D721Med (cell line): ENCODE measurements at regions not wholly inside any gene's neighbourhood (a gene's known extent, or its start where the extent isn't known, plus 50 kb on each side); places are given as distances from the start of the nearest gene placed in this dataset.

Experiments
- DNase-seq: peaks from one replicate; pipeline ENCODE4 v3.0.0; 2011; ENCODE audit warnings: low spot score; ENCODE audit not compliant: insufficient read length
- FAIRE-seq: peaks from 2 replicates; lab custom pipeline; 2011; peaks lifted over from hg19 to GRCh38; lab: Jason Lieb, UNC
- CTCF ChIP-seq: IDR thresholded peaks from 2 replicates; pipeline ENCODE4 v1.5.1; 2012; ENCODE audit warnings: mild to moderate bottlenecking, control low read depth; ENCODE audit not compliant: insufficient read depth; ENCODE audit errors: missing control alignments

- FAIRE-seq (no peak), DNase-seq (no peak)
- no peak for TF ChIP-seq CTCF
Observed at GRCh38 chr16:72425571-72426341, 253.8 kb upstream of the PMFBP1 start.

GRCh38 chr16:72424757-72425156 is 252.8 kb upstream of the PMFBP1 start:
- DNase-seq (no peak), FAIRE-seq (no peak)
- TF ChIP-seq CTCF: no peak

- FAIRE-seq: no peak
- no peak for TF ChIP-seq CTCF
- DNase-seq: no peak
Observed at GRCh38 chr16:72422308-72422897, 250.4 kb upstream of the PMFBP1 start.

GRCh38 chr16:72419638-72420037 is 247.7 kb upstream of the PMFBP1 start:
- DNase-seq (no peak), FAIRE-seq (no peak)
- no peak for TF ChIP-seq CTCF

- TF ChIP-seq CTCF: no peak
- DNase-seq (no peak), FAIRE-seq (no peak)
Observed at GRCh38 chr16:72415379-72415778, 243.4 kb upstream of the PMFBP1 start.

GRCh38 chr16:72410492-72410891 is 238.5 kb upstream of the PMFBP1 start:
- FAIRE-seq (no peak), DNase-seq (no peak)
- no peak for TF ChIP-seq CTCF

- no peak for DNase-seq
- no peak for TF ChIP-seq CTCF
- FAIRE-seq: no peak
Observed at GRCh38 chr16:72409423-72409822, 237.5 kb upstream of the PMFBP1 start.
